Astrocyte (in vitro differentiated cells and primary cell): ENCODE measurements at regions not wholly inside any gene's neighbourhood (a gene's known extent, or its start where the extent isn't known, plus 50 kb on each side); places are given as distances from the start of the nearest gene placed in this dataset.

ENCODE experiments used
- CTCF ChIP-seq: IDR thresholded peaks from 2 replicates; pipeline ENCODE4 v1.5.1; 2011; ENCODE audit warnings: low read depth, mild to moderate bottlenecking, inconsistent platforms, low read length, moderate library complexity; ENCODE audit not compliant: insufficient read depth
- EZH2 ChIP-seq: IDR thresholded peaks from 2 replicates; pipeline ENCODE4 v1.6.1; 2012; ENCODE audit warnings: mild to moderate bottlenecking, low read length, inconsistent platforms; ENCODE audit not compliant: insufficient read depth

GRCh38 chr9:129459547-129460322 is 161.2 kb downstream of the C9orf50 start:
- TF ChIP-seq CTCF (no peak), EZH2 (no peak)
